B cell (primary cell): ENCODE measurements at regions not wholly inside any gene's neighbourhood (a gene's known extent, or its start where the extent isn't known, plus 50 kb on each side); places are given as distances from the start of the nearest gene placed in this dataset.

ENCODE experiments used
- ATAC-seq: fragments of 200-7000 bp; cut with Tn5 transposase; one replicate; pipeline ENCODE4 v1.10.0; 2021; ENCODE audit warnings: low read depth, mild to moderate bottlenecking, moderate number of reproducible peaks, moderate library complexity
- CTCF ChIA-PET: fragments of 350-600 bp; sonication (Branson Sonifier 250); formaldehyde crosslinking; loops from one replicate; lab custom pipeline; 2021; ENCODE audit warnings: antibody characterized with exemption, inconsistent platforms; lab: Charles Lee
- POLR2A ChIA-PET: fragments of 350-600 bp; sonication (Branson Sonifier 250); formaldehyde crosslinking; loops from one replicate; lab custom pipeline; 2021; ENCODE audit warnings: antibody characterized with exemption; lab: Charles Lee
- DNase-seq: peaks from one replicate; pipeline ENCODE4 v3.0.0; 2013
- H2AFZ ChIP-seq: 2 replicates; pipeline ENCODE4 v1.6.1; 2012; ENCODE audit warnings: mild to moderate bottlenecking, low read depth, low read length; ENCODE audit not compliant: insufficient read depth, poor library complexity, severe bottlenecking
- H3K27ac ChIP-seq, 2 donors: 1 replicate in 1 of 2; 2 replicates in 1 of 2; pipeline ENCODE4 v1.5.1; 2012 to 2013; ENCODE audit warnings: low read length in 2 of 2, mild to moderate bottlenecking in 2 of 2, moderate library complexity in 1 of 2
- H3K27me3 ChIP-seq, 4 experiments: fragments of 200-600 bp in 1 of 4; sonication (generic) in 1 of 4; replicated peaks in 1 of 4; 1 replicate in 2 of 4; 2 replicates in 2 of 4; pipeline versions ENCODE4 v1.6.1 to v1.7.0; 2013 to 2016; ENCODE audit warnings: low read length in 3 of 4, mild to moderate bottlenecking in 2 of 4, mixed read lengths in 1 of 4, moderate library complexity in 1 of 4; ENCODE audit not compliant: insufficient read depth in 4 of 4, control insufficient read depth in 3 of 4; ENCODE audit errors: control extremely low read depth in 1 of 4
- H3K36me3 ChIP-seq, 2 experiments: replicated peaks in 1 of 2; 1 replicate in 1 of 2; 2 replicates in 1 of 2; pipeline versions ENCODE4 v1.6.1 to v1.7.1; 2013; ENCODE audit warnings: low read length in 1 of 2; ENCODE audit not compliant: insufficient read depth in 2 of 2, control insufficient read depth in 1 of 2; ENCODE audit errors: control extremely low read depth in 1 of 2, extremely low read depth in 1 of 2
- H3K4me1 ChIP-seq, 2 donors: fragments of 200-600 bp in 1 of 2; sonication (generic) in 1 of 2; 1 replicate in 1 of 2; 2 replicates in 1 of 2; pipeline versions ENCODE4 v1.5.1 to v1.6.1; 2013 to 2017; ENCODE audit warnings: low read length in 2 of 2; ENCODE audit not compliant: control insufficient read depth in 2 of 2, insufficient read depth in 2 of 2
- H3K4me2 ChIP-seq: replicated peaks from 2 replicates; pipeline ENCODE3; 2012; ENCODE audit warnings: mild to moderate bottlenecking, low read depth, low read length; ENCODE audit not compliant: poor library complexity, severe bottlenecking
- H3K4me3 ChIP-seq, 5 experiments: fragments of 200-600 bp in 1 of 5; sonication (generic) in 1 of 5; 1 replicate in 3 of 5; 2 replicates in 2 of 5; pipeline versions ENCODE4 v1.5.1 to v1.7.0; 2011 to 2016; ENCODE audit warnings: low read length in 4 of 5, mild to moderate bottlenecking in 4 of 5, low read depth in 2 of 5, control low read depth in 1 of 5, moderate library complexity in 1 of 5; ENCODE audit not compliant: insufficient read depth in 1 of 5; ENCODE audit errors: control extremely low read depth in 1 of 5, extremely low read depth in 1 of 5
- H3K79me2 ChIP-seq: fragments of 200-600 bp; sonication (generic); one replicate; pipeline ENCODE4 v1.6.0; 2016; ENCODE audit warnings: low read length; ENCODE audit not compliant: control insufficient read depth, insufficient read depth
- H3K9ac ChIP-seq: fragments of 200-600 bp; sonication (generic); 2 replicates; pipeline ENCODE4 v1.6.1; 2017; ENCODE audit warnings: mild to moderate bottlenecking, low read length, moderate library complexity
- H3K9me3 ChIP-seq, 3 donors: one replicate each; pipeline versions ENCODE4 v1.6.1 to v1.7.1; 2013; ENCODE audit warnings: low read length in 2 of 3; ENCODE audit not compliant: control insufficient read depth in 2 of 3, insufficient read depth in 1 of 3; ENCODE audit errors: control extremely low read depth in 1 of 3
- H4K20me1 ChIP-seq: 2 replicates; pipeline ENCODE4 v1.6.0; 2012; ENCODE audit warnings: mild to moderate bottlenecking, low read length; ENCODE audit not compliant: insufficient read depth, control insufficient read depth, poor library complexity, severe bottlenecking
- H3K27ac Mint-ChIP-seq: one replicate; pipeline ENCODE4 v1.8.0; 2021; ENCODE audit warnings: mixed read lengths
- H3K27me3 Mint-ChIP-seq: one replicate; pipeline ENCODE4 v1.8.0; 2021; ENCODE audit warnings: mixed read lengths
- H3K4me1 Mint-ChIP-seq: one replicate; pipeline ENCODE4 v1.8.0; 2021; ENCODE audit warnings: mixed read lengths
- H3K4me3 Mint-ChIP-seq: one replicate; pipeline ENCODE4 v1.8.0; 2021; ENCODE audit warnings: mixed read lengths
- H3K9me3 Mint-ChIP-seq: one replicate; pipeline ENCODE4 v1.8.0; 2022; ENCODE audit warnings: mixed read lengths; ENCODE audit not compliant: insufficient read depth
- EZH2 ChIP-seq: IDR thresholded peaks from 2 replicates; pipeline ENCODE4 v1.6.1; 2012; ENCODE audit warnings: borderline replicate concordance, low read depth, mild to moderate bottlenecking, moderate library complexity, low read length; ENCODE audit not compliant: insufficient read depth, poor library complexity, severe bottlenecking
- WGBS: methylation state at CpG from one replicate; pipeline ENCODE4 v1.1.5; 2013; ENCODE audit warnings: missing lambda C conversion rate; ENCODE audit not compliant: insufficient coverage; 5-methylcytosine and 5-hydroxymethylcytosine counted together
- intact Hi-C: fragments of 100-400 bp; cut with micrococcal nuclease; formaldehyde crosslinking; loops from one replicate; pipeline ENCODE4 v1.10.0; 2022
- TF ChIP-seq, protein P1 (sequence below): fragments of 200-600 bp; IDR thresholded peaks from one replicate; pipeline ENCODE4 v1.8.0; 2022; ENCODE audit warnings: antibody characterized with exemption, mild to moderate bottlenecking

DNA sequence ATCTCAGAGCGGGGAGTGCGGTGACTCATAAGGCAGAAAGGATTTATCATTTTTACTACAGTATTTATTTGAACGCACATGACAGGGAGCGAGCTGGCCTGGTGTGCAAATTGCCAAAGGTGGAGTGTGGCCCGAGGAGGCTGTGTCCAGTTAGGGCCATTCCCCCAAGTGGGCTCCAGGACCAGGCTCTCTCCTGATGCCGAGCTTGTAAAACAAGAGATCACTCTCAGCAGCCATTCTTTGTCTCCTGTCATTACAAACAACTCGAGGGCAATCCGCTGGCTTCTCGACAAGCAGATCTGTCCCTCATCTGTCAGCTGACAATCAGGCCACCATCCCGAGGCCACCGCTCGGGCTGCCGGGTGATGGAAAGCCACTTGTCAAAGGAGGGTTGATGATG is 418.9 kb downstream of the ZNF536 start:
- Histone ChIP-seq H3K27me3 (no peaks in the 10 kb centered on the region), H3K9me3 (peaks cover 0 to 11% (median 0%) of the 10 kb centered on the region in 3 donors), H3K27ac (no peak overlapping the region), H2AFZ (no peak overlapping the region), H3K79me2 (no peaks in the 10 kb centered on the region), H4K20me1 (no peaks in the 10 kb centered on the region), H3K4me2 (no peak overlapping the region), H3K9ac (no peak overlapping the region), H3K36me3 (no peaks in the 10 kb centered on the region), H3K4me3 (no peak overlapping the region), H3K4me1 (no peaks in the 10 kb centered on the region)
- H3K4me1 Mint-ChIP-seq: no peaks in the 10 kb centered on the region
- DNase-seq (no peak), ATAC-seq (no peak)
- H3K27ac Mint-ChIP-seq: no peak overlapping the region
- intact Hi-C loops: no loop called here
- WGBS: 90% methylated on average over 7 of the region's 13 CpGs
- ChIA-PET CTCF (no interaction called here), POLR2A (no interaction called here)
- TF ChIP-seq EZH2: no peak
- TF ChIP-seq, protein P1, sequence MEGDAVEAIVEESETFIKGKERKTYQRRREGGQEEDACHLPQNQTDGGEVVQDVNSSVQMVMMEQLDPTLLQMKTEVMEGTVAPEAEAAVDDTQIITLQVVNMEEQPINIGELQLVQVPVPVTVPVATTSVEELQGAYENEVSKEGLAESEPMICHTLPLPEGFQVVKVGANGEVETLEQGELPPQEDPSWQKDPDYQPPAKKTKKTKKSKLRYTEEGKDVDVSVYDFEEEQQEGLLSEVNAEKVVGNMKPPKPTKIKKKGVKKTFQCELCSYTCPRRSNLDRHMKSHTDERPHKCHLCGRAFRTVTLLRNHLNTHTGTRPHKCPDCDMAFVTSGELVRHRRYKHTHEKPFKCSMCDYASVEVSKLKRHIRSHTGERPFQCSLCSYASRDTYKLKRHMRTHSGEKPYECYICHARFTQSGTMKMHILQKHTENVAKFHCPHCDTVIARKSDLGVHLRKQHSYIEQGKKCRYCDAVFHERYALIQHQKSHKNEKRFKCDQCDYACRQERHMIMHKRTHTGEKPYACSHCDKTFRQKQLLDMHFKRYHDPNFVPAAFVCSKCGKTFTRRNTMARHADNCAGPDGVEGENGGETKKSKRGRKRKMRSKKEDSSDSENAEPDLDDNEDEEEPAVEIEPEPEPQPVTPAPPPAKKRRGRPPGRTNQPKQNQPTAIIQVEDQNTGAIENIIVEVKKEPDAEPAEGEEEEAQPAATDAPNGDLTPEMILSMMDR: no peak
- no peaks in the 10 kb centered on the region for H3K27me3 Mint-ChIP-seq
- no peak overlapping the region for H3K4me3 Mint-ChIP-seq
- peaks cover 3% of the 10 kb centered on the region for H3K9me3 Mint-ChIP-seq

DNA sequence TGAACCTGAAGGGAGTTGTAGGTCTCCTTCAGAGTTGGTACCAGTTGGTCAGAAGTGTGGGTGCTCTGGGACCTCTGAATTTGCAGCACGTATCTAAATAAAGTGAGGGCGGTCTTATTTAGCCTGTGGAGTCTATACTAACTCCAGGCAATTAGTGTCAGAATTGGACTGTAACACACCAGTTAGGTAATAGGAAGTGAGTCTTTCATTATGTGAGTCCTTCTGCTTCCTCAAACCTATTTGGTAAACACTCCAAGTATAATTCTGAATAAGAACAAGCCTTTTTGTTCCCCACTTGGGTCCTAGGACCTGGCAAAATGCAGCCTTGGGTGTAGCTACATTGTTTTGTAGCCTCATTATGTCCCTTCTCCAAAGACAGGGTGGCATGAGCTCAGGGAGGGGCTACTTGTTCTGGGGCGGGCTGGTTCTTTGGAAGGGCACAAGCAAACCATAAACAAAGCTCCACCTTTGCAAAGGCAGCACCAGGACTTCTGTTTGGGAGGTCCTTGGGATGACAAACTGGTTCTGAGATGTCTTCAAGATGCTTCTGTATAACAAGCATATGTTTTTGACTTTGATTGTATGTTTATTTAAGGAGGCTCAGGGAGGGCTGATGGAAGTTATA is 418.0 kb downstream of the ZNF536 start:
- ATAC-seq: no peak
- POLR2A ChIA-PET: no interaction called here

More for the DNA sequence above, 418.0 kb downstream of the ZNF536 start:
- no peaks in the 10 kb centered on the region for H3K79me2 ChIP-seq
- Mint-ChIP-seq H3K27ac (no peak overlapping the region), H3K4me1 (no peaks in the 10 kb centered on the region), H3K27me3 (no peaks in the 10 kb centered on the region), H3K4me3 (no peak overlapping the region), H3K9me3 (peaks cover 1% of the 10 kb centered on the region)
- H2AFZ ChIP-seq: no peak overlapping the region
- H3K27ac ChIP-seq: no peak overlapping the region
- TF ChIP-seq, protein P1: no peak
- no peak for TF ChIP-seq EZH2
- H3K4me3 ChIP-seq: no peak overlapping the region
- no peaks in the 10 kb centered on the region for H4K20me1 ChIP-seq
- no peaks in the 10 kb centered on the region for H3K36me3 ChIP-seq
- peaks cover 0 to 7% (median 0%) of the 10 kb centered on the region in 3 donors for H3K9me3 ChIP-seq
- H3K4me1 ChIP-seq: no peaks in the 10 kb centered on the region
- DNase-seq: no peak
- no CpG with 5 or more reads among the region's 3 CpGs for WGBS
- H3K27me3 ChIP-seq: no peaks in the 10 kb centered on the region
- CTCF ChIA-PET: no interaction called here
- intact Hi-C loops: no loop called here
- no peak overlapping the region for H3K9ac ChIP-seq
- H3K4me2 ChIP-seq: no peak overlapping the region
